ENCODE measurements at regions not wholly inside any gene's neighbourhood (a gene's known extent, or its start where the extent isn't known, plus 50 kb on each side); places are given as distances from the start of the nearest gene placed in this dataset.
"Not testable (repeated sequence)": the region's sequence is repeated elsewhere in the genome, so short reads cannot be mapped to it uniquely, and the experiment has no call there.

DNA sequence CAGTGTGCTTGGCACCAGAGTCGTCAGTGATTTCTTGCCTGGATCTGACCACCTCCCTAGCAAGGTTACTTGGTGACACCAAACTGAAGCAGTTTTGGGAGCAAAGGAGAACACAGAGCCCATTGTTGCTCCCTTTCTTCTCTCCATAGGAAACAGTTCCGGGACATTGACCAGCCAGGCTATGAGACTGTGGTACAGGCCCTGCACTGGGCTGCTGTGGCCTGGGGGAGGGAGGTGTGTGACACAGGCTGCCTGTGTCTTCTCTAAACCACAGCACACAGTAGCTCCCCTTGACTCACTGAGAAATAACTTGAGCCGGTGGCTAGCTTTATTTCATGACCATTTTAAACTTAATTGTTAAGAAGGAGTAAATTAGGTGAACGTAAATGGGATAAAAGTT lies 214.8 kb upstream of the UBL3 start:
- no peak for DNase-seq (ENCODE audit: low read depth)

DNA sequence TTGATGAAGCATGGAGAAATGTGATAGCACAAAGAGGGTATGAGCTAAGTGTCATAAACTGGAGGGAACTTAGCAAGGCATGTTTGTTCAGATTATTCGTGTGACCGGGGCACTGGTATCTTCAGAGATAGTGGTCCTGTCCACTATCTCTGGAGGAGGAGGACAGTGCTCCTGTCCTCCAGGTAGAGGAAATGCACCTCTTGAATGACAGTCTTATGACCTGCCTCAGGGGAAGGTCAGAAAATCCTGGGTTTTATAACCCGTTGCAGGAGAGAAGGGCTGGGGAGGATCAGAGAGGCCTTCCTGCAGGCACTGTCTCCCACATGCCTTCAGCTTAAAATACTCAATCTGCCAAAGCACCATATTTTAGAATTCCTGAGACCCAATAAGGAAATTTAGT lies 213.5 kb upstream of the UBL3 start:
- no peak for DNase-seq (ENCODE audit: low read depth)

GRCh38 chr13:30061217-30061616 lies 210.8 kb upstream of the UBL3 start:
- no peak for DNase-seq (ENCODE audit: low read depth)

DNA sequence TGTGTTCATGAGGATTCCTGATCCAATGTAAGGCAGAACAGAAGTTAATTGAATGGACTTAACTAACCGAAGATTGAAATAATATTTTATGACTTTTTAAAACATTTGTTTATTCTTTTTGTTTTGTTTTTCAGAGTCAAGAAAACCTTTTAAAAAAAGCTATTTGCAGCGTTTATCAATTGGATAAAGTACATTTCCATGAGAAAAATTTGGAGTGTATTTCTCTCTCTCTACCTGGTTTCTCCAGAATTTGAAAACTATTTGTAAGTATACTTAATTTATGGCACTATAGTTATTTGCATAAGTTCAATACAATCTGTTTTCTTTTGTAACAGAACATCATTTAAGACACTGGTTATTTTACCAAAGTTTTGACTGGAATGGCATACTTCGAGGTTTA lies 208.0 kb upstream of the UBL3 start:
- no peak for DNase-seq (ENCODE audit: low read depth)

GRCh38 chr13:30054546-30054945 lies 204.1 kb upstream of the UBL3 start:
- not testable (repeated sequence) for DNase-seq (ENCODE audit: low read depth)

GRCh38 chr13:30053939-30054338 lies 203.5 kb upstream of the UBL3 start:
- DNase-seq (ENCODE audit: low read depth), result no peak

DNA sequence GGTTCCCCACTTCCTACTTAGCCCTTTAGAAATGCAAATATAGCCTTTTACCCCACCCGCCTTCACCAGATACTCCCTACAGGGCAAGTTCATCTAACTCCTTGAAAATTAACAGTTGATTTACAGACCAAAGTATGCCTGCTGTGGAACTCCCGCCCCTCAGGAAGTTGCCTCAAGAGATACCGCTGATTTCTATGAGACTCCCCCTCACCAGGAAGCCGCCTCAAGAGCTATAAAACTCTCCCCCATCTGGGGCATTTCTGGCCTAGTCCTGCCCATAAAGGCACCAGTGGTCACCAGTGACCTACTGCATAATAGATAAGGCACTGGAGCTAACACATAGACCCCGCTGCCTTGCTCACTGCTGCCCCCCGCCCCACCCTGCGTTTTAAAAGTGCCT lies 201.7 kb upstream of the UBL3 start:
- no peak for DNase-seq (ENCODE audit: low read depth)

GRCh38 chr13:30051531-30052060 lies 201.2 kb upstream of the UBL3 start:
- DNase-seq (ENCODE audit: low read depth), result no peak

DNA sequence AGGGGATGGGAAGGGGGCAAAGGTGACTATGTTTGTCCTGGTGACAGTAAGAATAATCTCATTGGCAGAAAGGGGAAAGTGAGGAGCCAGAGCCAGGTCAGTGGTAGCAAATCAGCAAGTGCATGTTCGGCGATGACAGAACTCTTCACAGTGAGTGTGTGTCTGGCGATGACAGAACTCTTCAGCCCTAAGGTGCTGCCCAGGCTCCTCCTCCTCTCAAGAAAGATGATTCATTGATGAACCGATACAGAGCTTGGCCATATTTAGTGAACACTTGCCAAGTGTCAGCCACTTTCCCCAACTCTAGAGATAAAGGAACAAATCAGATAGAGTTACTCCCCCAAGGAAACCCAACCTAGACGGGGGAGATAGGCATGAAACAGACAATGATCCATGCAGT lies 199.3 kb upstream of the UBL3 start:
- no peak for DNase-seq (ENCODE audit: low read depth)

DNA sequence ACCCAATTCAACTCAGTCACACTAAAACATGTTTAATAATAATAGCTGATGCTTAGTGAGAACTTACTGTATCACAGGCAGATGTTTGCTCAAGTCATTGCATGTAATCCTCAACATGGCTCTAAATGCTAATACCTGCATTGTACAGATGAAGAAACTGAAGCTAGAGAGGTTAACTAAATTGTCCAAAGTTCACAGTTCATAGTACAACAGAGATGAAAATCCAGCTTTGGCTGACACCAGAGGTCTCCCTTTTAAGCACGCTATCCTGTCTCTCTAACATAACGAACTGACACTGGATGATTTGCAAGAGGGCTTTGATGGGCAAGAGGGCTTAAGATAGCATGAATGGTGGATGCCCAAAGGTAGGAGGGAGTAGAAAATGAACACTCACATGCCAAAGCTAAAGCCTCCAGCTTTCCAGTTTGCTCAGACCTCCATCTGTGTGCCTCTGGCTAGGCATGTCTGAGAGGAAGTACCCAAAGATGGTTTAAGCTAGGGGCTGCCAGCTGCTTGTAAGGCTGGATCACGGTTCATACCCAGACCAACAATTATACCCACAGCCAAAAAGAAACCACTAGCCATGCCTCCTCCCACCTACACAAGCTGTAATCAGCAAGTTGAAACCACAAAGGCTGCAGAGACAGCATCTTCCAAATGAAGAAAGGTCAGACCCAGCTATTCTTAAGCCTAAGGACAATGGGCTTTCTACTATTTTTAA lies 196.9 kb upstream of the UBL3 start:
- DNase-seq (ENCODE audit: low read depth), result peak; percentile 14

DNA sequence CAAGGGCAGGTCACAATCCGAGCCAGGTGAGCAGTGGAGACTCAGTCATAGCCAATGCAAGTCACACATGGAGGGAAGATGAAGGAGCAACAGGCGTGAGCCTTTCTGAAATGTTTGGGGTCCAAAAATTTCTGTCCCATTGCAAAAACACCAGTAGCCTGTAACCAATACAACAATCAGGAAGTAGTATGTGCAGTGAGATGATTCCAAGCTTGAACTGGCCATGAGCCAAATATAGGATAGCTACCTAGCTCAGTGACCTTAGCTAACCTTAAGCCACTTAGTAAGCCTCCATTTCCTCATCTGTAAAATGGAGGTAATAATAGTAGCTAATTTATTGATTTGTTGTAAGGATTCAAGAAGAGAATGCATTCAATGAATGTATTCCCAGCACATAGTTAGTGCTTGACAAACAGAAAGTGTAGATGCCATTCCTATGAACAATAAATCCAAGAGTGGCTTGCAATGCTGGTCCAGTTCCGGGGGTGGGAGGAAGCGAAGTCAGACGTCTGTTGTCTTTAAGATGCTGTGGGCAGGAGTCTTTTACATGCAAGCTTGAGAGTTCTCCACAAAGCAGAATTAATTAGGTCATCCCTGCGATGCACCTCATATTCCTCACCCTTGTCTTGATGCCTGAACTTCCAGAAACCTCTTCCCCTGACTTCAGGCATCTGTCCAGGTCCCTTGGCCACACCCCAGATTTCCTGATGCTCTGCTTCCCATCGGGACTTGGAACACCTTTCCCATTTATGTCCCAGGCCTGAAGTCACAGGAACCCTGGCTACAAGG lies 195.7 kb upstream of the UBL3 start:
- DNase-seq (ENCODE audit: low read depth), result peak; percentile 59

DNA sequence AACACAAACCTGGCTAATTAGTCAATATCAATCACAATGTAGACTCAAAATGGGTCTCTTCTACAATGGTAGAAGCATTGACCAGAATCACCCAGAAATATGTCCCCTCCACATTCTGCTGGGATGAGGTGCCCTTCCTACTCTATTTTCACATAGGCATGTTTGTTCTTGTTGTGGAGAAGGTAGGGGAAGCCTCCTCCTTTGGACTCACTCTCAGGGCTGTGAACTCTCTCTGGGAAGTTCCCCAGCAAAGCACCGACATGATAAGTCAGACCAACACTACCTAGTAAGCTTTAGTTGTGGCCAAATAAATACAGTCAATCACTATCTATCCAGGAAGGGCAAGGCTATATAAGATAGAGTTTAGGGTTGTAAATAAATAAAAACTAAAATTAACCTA lies 194.5 kb upstream of the UBL3 start:
- DNase-seq (ENCODE audit: low read depth), result no peak

DNA sequence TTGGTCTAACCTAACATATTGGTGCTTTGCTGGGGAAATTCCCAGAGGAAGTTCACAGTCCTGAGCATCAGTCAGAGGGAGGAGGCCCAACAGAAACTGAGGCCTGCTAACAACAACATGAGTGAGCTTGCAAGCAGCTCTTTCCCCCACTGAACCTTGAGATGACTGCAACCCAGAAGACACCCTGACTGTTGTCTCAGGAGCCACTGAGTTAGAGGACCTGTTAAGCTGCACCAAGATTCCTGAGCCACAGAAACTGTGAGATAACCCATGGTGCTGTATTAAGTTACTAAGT lies 193.2 kb upstream of the UBL3 start:
- no peak for DNase-seq (ENCODE audit: low read depth)

DNA sequence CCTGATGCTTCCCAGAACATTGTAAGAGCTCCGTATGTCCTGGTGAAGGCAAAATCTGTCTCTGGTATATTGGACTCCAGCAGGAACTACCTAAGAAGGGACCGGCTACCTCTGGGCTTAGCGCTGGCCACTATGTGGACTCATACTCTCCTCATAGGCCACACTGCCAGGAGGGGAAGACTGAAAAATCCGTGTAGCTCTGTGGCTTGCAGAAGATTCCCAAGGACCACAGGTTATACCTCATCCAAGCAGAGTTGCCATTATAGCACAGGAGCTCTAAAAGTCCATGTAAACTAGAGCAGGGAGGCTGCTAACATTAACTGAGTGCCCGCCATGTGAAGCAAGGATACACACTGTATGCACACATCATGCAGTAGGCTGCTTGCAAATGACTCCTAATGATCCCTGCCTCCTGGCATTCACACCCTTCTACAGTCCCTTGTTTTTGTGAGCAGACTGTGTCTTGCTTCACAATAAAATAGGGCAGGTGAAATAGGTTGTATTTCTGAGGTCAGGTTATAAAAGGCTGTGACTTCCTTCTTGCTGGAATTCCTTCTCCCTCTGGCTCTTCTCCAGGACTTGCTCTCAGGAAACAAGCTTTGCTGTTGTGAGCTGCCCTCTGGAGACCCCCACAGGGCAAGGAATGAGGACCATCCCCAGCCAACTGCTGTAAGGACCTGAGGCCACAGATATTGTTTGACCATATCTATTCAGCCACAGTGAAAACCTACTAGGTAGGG lies 192.6 kb upstream of the UBL3 start:
- no peak for DNase-seq (ENCODE audit: low read depth)

DNA sequence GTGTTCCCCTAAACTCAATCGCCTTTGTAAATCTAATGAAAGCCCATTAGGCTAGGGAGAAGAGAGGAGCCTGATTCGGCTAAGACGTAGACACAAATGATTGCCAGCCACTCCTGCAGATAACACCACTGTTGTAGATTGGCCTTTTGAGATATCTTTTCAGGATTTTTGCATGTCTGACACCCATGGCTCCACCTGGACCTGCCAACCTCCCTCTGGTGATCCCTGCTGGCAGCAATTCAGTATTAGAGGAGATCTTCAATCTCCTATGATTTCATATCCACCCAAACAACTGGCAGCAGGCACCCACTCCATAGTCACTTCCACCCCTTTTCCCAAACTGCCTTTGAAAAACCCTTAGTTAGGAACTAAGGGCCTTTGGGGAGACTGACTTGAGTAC lies 191.9 kb upstream of the UBL3 start:
- DNase-seq (ENCODE audit: low read depth), result no peak

GRCh38 chr13:30039511-30039911 lies 189.1 kb upstream of the UBL3 start:
- DNase-seq (ENCODE audit: low read depth), result no peak

GRCh38 chr13:30038884-30039283 lies 188.5 kb upstream of the UBL3 start:
- no peak for DNase-seq (ENCODE audit: low read depth)

- no peak for DNase-seq (ENCODE audit: low read depth)
Observed at GRCh38 chr13:30037766-30038165, 187.3 kb upstream of the UBL3 start.

GRCh38 chr13:30037306-30037705 lies 186.9 kb upstream of the UBL3 start:
- DNase-seq (ENCODE audit: low read depth), result no peak

GRCh38 chr13:30034458-30034795 lies 184.0 kb upstream of the UBL3 start:
- DNase-seq (ENCODE audit: low read depth), result no peak

GRCh38 chr13:30033681-30034457 lies 183.5 kb upstream of the UBL3 start:
- peak; percentile 92 for DNase-seq (ENCODE audit: low read depth)

DNA sequence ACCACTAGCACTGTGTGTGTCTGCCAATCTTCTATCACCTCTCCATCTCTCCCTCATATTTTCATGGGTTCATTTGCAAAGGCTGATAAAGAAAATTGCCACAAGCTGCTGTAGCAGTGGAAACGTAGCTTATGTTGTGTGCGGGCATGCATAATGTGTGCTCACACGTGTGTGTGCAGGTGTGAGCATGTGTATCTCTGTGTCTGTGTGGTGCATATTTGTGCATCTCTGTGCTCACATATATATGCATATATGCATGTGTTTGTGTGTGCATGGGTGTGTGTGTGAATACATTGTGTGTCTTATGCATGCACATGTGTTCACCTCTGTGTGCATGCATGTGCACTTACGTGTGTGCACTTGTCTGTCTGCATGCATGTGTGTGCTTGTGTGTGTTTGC lies 181.8 kb upstream of the UBL3 start:
- DNase-seq (ENCODE audit: low read depth), result no peak

Measured in LHCN-M2 (cell line).